SK-N-SH (cell line): ENCODE measurements at regions not wholly inside any gene's neighbourhood (a gene's known extent, or its start where the extent isn't known, plus 50 kb on each side); places are given as distances from the start of the nearest gene placed in this dataset.

Experiments used
- CTCF ChIA-PET: fragments of 300-600, 350-600 bp; formaldehyde crosslinking; extraction: SDS; loops from one replicate; lab custom pipeline; 2021; lab: Yijun Ruan, JAX
- POLR2A ChIA-PET: fragments of 350-600 bp; sonication (Branson Sonifier 250); formaldehyde crosslinking; extraction: SDS; loops from one replicate; lab custom pipeline; 2020; ENCODE audit warnings: antibody characterized with exemption, inconsistent platforms; lab: Yijun Ruan, JAX
- DNase-seq: peaks from one replicate; pipeline ENCODE4 v3.0.0; 2012
- H2AFZ ChIP-seq: fragments of 200-600 bp; sonication (generic); 2 replicates; pipeline ENCODE4 v1.8.1; 2016; ENCODE audit warnings: antibody characterized with exemption, mild to moderate bottlenecking, low read depth
- H3F3A ChIP-seq: fragments of 200-600 bp; sonication (generic); replicated peaks from 2 replicates; pipeline ENCODE3; 2016; ENCODE audit warnings: antibody characterized with exemption, mild to moderate bottlenecking; ENCODE audit not compliant: insufficient read depth
- H3K27ac ChIP-seq, 2 experiments: fragments of 200-500 bp in 1 of 2; fragments of 200-600 bp in 1 of 2; sonication (Bioruptor generic) in 1 of 2; sonication (generic), shearing (Covaris generic) in 1 of 2; 2 replicates each; pipeline versions ENCODE4 v1.5.1 to v1.6.1; 2014 to 2016; ENCODE audit warnings: low read depth in 2 of 2, inconsistent platforms in 1 of 2, low read length in 1 of 2, mild to moderate bottlenecking in 1 of 2, mixed read lengths in 1 of 2
- H3K27me3 ChIP-seq: fragments of 200-600 bp; sonication (generic), shearing (Covaris generic); 2 replicates; pipeline ENCODE4 v1.6.1; 2016; ENCODE audit warnings: mixed run types; ENCODE audit not compliant: insufficient read depth
- H3K36me3 ChIP-seq, 2 experiments: fragments of 200-500 bp in 1 of 2; fragments of 200-600 bp in 1 of 2; sonication (Bioruptor generic) in 1 of 2; sonication (generic) in 1 of 2; replicated peaks in 1 of 2; 2 replicates each; pipeline versions ENCODE3 to v1.5.1; 2014 to 2016; ENCODE audit warnings: low read length in 1 of 2, mild to moderate bottlenecking in 1 of 2; ENCODE audit not compliant: insufficient read depth in 2 of 2, control insufficient read depth in 1 of 2
- H3K4me1 ChIP-seq, 2 experiments: fragments of 200-500 bp in 1 of 2; fragments of 200-600 bp in 1 of 2; sonication (Bioruptor generic) in 1 of 2; sonication (generic), shearing (Covaris generic) in 1 of 2; 2 replicates each; pipeline versions ENCODE4 v1.5.1 to v1.6.1; 2014 to 2016; ENCODE audit warnings: low read depth in 1 of 2, low read length in 1 of 2, mixed run types in 1 of 2; ENCODE audit not compliant: insufficient read depth in 2 of 2, control insufficient read depth in 1 of 2
- H3K4me2 ChIP-seq: fragments of 200-600 bp; sonication (generic), shearing (Covaris generic); 2 replicates; pipeline ENCODE4 v1.6.1; 2017; ENCODE audit warnings: mixed run types
- H3K4me3 ChIP-seq, 2 experiments: fragments of 200-500 bp in 1 of 2; fragments of 200-600 bp in 1 of 2; sonication (Bioruptor generic) in 1 of 2; sonication (generic), shearing (Covaris generic) in 1 of 2; 2 replicates each; pipeline versions ENCODE4 v1.5.1 to v1.8.1; 2014 to 2016; ENCODE audit warnings: low read depth in 2 of 2, inconsistent platforms in 1 of 2, low read length in 1 of 2, mild to moderate bottlenecking in 1 of 2, mixed read lengths in 1 of 2, moderate library complexity in 1 of 2
- H3K79me2 ChIP-seq: fragments of 200-600 bp; sonication (generic); 2 replicates; pipeline ENCODE4 v1.8.1; 2017; ENCODE audit warnings: mild to moderate bottlenecking; ENCODE audit not compliant: insufficient read depth
- H3K9ac ChIP-seq: fragments of 200-600 bp; sonication (generic); 2 replicates; pipeline ENCODE4 v1.6.1; 2017; ENCODE audit warnings: mixed run types
- H3K9me2 ChIP-seq: fragments of 200-600 bp; sonication (generic); 2 replicates; pipeline ENCODE4 v1.6.1; 2017; ENCODE audit warnings: mixed run types
- H3K9me3 ChIP-seq: fragments of 200-600 bp; sonication (generic); 2 replicates; pipeline ENCODE4 v1.6.1; 2017; ENCODE audit warnings: mixed run types, mild to moderate bottlenecking, moderate library complexity
- H4K20me1 ChIP-seq: fragments of 200-600 bp; sonication (generic); 2 replicates; pipeline ENCODE4 v1.6.1; 2017; ENCODE audit warnings: mild to moderate bottlenecking, mixed run types; ENCODE audit not compliant: insufficient read depth
- CHD2 ChIP-seq: fragments of 150-350 bp; IDR thresholded peaks from 2 replicates; pipeline ENCODE4 v1.6.1; 2018; ENCODE audit warnings: low read length; ENCODE audit not compliant: partially characterized antibody
- ELF1 ChIP-seq: IDR thresholded peaks from 2 replicates; pipeline ENCODE4 v1.4.0; 2012
- FOXJ3 ChIP-seq: sonication (generic); formaldehyde crosslinking; IDR thresholded peaks from 2 replicates; pipeline ENCODE4 v1.5.1; 2020; ENCODE audit warnings: mild to moderate bottlenecking, missing genetic modification reagents
- FOXM1 ChIP-seq: IDR thresholded peaks from 2 replicates; pipeline ENCODE4 v1.4.0; 2012; ENCODE audit warnings: low read depth, mild to moderate bottlenecking
- GABPA ChIP-seq: IDR thresholded peaks from 2 replicates; pipeline ENCODE4 v1.4.0; 2012; ENCODE audit warnings: low read depth, mild to moderate bottlenecking
- NFIC ChIP-seq: IDR thresholded peaks from 2 replicates; pipeline ENCODE4 v1.4.0; 2012; ENCODE audit warnings: borderline replicate concordance
- NRF1 ChIP-seq: IDR thresholded peaks from 2 replicates; pipeline ENCODE4 v1.6.1; 2012; ENCODE audit warnings: low read depth, mild to moderate bottlenecking, low read length
- POLR2AphosphoS5 ChIP-seq: IDR thresholded peaks from 2 replicates; pipeline ENCODE4 v1.6.1; 2012; ENCODE audit warnings: low read depth, low read length
- SIN3A ChIP-seq: IDR thresholded peaks from 2 replicates; pipeline ENCODE4 v1.6.1; 2012; ENCODE audit warnings: low read depth, mild to moderate bottlenecking, low read length, moderate library complexity, borderline replicate concordance
- SMC3 ChIP-seq: IDR thresholded peaks from 2 replicates; pipeline ENCODE4 v1.6.1; 2012; ENCODE audit warnings: low read depth, low read length, improper control_type of control experiment
- TAF1 ChIP-seq: IDR thresholded peaks from 2 replicates; pipeline ENCODE4 v1.6.1; 2012; ENCODE audit warnings: low read depth, mild to moderate bottlenecking, low read length, moderate library complexity, borderline replicate concordance
- TEAD4 ChIP-seq: IDR thresholded peaks from 2 replicates; pipeline ENCODE4 v1.4.0; 2012; ENCODE audit warnings: mild to moderate bottlenecking, borderline replicate concordance; ENCODE audit not compliant: insufficient read depth
- WGBS: methylation state at CpG from one replicate; pipeline ENCODE4 v1.1.6; 2017; ENCODE audit warnings: low lambda C conversion rate; 5-methylcytosine and 5-hydroxymethylcytosine counted together
- TF ChIP-seq, protein P1 (sequence below): fragments of 150-350 bp; IDR thresholded peaks from 2 replicates; pipeline ENCODE4 v1.6.1; 2016; ENCODE audit warnings: mild to moderate bottlenecking, low read depth, low read length
- TF ChIP-seq, protein P2 (sequence below): fragments of 150-350 bp; IDR thresholded peaks from 2 replicates; pipeline ENCODE4 v1.6.1; 2017; ENCODE audit warnings: antibody characterized with exemption, low read length, low read depth, borderline replicate concordance
- TF ChIP-seq, protein P3 (sequence below): fragments of 200-600 bp; sonication (generic); IDR thresholded peaks from 2 replicates; pipeline ENCODE4 v1.6.1; 2017; ENCODE audit warnings: antibody characterized with exemption, mild to moderate bottlenecking, moderate library complexity
- TF ChIP-seq, protein P4 (sequence below): IDR thresholded peaks from 2 replicates; pipeline ENCODE4 v1.6.1; 2012; ENCODE audit warnings: mild to moderate bottlenecking, low read depth, low read length, moderate library complexity
- TF ChIP-seq, protein P5 (sequence below): IDR thresholded peaks from 2 replicates; pipeline ENCODE4; 2012
- TF ChIP-seq, protein P6 (sequence below): IDR thresholded peaks from 2 replicates; pipeline ENCODE4 v1.4.0; 2012; ENCODE audit warnings: low read depth
- TF ChIP-seq, protein P7 (sequence below): IDR thresholded peaks from 2 replicates; pipeline ENCODE4 v1.4.0; 2012; ENCODE audit warnings: low read depth, borderline replicate concordance
- TF ChIP-seq, protein P8 (sequence below): IDR thresholded peaks from 2 replicates; pipeline ENCODE4 v1.4.0; 2012; ENCODE audit warnings: low read depth, borderline replicate concordance

DNA sequence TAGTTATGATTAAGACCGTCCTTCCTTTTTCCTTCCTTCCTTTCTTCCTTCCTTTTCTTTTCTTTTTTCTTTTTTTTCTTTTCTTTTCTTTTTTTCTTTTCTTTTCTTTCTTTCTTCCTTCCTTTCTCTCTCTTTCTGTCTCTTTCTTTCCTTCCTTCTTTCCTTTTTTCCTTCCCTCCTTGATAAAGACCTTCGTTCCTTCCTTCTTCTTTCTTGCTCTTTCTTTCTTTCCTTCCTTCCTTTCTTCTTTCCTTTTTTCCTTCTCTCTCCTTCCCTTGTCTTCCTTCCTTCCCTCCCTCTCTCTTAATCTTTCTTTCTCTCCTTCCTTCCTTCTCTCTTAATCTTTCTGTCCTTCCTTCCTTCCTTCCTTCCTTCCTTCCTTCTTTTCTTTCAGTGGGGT, 130.9 kb downstream of the PAPOLA start:
- TF ChIP-seq ELF1 (no peak), SMC3 (no peak), TEAD4 (no peak), TAF1 (no peak), NFIC (no peak), SIN3A (no peak), FOXJ3 (CRISPR knock-in tag) (no peak), CHD2 (no peak), POLR2AphosphoS5 (no peak), FOXM1 (no peak), GABPA (no peak), NRF1 (no peak)
- TF ChIP-seq, protein P1, sequence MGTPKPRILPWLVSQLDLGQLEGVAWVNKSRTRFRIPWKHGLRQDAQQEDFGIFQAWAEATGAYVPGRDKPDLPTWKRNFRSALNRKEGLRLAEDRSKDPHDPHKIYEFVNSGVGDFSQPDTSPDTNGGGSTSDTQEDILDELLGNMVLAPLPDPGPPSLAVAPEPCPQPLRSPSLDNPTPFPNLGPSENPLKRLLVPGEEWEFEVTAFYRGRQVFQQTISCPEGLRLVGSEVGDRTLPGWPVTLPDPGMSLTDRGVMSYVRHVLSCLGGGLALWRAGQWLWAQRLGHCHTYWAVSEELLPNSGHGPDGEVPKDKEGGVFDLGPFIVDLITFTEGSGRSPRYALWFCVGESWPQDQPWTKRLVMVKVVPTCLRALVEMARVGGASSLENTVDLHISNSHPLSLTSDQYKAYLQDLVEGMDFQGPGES = no peak
- TF ChIP-seq, protein P2, sequence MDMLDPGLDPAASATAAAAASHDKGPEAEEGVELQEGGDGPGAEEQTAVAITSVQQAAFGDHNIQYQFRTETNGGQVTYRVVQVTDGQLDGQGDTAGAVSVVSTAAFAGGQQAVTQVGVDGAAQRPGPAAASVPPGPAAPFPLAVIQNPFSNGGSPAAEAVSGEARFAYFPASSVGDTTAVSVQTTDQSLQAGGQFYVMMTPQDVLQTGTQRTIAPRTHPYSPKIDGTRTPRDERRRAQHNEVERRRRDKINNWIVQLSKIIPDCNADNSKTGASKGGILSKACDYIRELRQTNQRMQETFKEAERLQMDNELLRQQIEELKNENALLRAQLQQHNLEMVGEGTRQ = no peak
- TF ChIP-seq, protein P3, sequence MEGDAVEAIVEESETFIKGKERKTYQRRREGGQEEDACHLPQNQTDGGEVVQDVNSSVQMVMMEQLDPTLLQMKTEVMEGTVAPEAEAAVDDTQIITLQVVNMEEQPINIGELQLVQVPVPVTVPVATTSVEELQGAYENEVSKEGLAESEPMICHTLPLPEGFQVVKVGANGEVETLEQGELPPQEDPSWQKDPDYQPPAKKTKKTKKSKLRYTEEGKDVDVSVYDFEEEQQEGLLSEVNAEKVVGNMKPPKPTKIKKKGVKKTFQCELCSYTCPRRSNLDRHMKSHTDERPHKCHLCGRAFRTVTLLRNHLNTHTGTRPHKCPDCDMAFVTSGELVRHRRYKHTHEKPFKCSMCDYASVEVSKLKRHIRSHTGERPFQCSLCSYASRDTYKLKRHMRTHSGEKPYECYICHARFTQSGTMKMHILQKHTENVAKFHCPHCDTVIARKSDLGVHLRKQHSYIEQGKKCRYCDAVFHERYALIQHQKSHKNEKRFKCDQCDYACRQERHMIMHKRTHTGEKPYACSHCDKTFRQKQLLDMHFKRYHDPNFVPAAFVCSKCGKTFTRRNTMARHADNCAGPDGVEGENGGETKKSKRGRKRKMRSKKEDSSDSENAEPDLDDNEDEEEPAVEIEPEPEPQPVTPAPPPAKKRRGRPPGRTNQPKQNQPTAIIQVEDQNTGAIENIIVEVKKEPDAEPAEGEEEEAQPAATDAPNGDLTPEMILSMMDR = no peak
- TF ChIP-seq, protein P4, sequence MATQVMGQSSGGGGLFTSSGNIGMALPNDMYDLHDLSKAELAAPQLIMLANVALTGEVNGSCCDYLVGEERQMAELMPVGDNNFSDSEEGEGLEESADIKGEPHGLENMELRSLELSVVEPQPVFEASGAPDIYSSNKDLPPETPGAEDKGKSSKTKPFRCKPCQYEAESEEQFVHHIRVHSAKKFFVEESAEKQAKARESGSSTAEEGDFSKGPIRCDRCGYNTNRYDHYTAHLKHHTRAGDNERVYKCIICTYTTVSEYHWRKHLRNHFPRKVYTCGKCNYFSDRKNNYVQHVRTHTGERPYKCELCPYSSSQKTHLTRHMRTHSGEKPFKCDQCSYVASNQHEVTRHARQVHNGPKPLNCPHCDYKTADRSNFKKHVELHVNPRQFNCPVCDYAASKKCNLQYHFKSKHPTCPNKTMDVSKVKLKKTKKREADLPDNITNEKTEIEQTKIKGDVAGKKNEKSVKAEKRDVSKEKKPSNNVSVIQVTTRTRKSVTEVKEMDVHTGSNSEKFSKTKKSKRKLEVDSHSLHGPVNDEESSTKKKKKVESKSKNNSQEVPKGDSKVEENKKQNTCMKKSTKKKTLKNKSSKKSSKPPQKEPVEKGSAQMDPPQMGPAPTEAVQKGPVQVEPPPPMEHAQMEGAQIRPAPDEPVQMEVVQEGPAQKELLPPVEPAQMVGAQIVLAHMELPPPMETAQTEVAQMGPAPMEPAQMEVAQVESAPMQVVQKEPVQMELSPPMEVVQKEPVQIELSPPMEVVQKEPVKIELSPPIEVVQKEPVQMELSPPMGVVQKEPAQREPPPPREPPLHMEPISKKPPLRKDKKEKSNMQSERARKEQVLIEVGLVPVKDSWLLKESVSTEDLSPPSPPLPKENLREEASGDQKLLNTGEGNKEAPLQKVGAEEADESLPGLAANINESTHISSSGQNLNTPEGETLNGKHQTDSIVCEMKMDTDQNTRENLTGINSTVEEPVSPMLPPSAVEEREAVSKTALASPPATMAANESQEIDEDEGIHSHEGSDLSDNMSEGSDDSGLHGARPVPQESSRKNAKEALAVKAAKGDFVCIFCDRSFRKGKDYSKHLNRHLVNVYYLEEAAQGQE = no peak
- TF ChIP-seq, protein P5, sequence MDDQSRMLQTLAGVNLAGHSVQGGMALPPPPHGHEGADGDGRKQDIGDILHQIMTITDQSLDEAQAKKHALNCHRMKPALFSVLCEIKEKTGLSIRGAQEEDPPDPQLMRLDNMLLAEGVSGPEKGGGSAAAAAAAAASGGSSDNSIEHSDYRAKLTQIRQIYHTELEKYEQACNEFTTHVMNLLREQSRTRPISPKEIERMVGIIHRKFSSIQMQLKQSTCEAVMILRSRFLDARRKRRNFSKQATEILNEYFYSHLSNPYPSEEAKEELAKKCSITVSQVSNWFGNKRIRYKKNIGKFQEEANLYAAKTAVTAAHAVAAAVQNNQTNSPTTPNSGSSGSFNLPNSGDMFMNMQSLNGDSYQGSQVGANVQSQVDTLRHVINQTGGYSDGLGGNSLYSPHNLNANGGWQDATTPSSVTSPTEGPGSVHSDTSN = no peak
- TF ChIP-seq, protein P6, sequence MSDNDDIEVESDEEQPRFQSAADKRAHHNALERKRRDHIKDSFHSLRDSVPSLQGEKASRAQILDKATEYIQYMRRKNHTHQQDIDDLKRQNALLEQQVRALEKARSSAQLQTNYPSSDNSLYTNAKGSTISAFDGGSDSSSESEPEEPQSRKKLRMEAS = no peak
- TF ChIP-seq, protein P7, sequence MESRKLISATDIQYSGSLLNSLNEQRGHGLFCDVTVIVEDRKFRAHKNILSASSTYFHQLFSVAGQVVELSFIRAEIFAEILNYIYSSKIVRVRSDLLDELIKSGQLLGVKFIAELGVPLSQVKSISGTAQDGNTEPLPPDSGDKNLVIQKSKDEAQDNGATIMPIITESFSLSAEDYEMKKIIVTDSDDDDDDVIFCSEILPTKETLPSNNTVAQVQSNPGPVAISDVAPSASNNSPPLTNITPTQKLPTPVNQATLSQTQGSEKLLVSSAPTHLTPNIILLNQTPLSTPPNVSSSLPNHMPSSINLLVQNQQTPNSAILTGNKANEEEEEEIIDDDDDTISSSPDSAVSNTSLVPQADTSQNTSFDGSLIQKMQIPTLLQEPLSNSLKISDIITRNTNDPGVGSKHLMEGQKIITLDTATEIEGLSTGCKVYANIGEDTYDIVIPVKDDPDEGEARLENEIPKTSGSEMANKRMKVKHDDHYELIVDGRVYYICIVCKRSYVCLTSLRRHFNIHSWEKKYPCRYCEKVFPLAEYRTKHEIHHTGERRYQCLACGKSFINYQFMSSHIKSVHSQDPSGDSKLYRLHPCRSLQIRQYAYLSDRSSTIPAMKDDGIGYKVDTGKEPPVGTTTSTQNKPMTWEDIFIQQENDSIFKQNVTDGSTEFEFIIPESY = no peak
- TF ChIP-seq, protein P8, sequence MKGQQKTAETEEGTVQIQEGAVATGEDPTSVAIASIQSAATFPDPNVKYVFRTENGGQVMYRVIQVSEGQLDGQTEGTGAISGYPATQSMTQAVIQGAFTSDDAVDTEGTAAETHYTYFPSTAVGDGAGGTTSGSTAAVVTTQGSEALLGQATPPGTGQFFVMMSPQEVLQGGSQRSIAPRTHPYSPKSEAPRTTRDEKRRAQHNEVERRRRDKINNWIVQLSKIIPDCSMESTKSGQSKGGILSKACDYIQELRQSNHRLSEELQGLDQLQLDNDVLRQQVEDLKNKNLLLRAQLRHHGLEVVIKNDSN = no peak
- H3K4me3 ChIP-seq = no peak overlapping the region
- H3K9me2 ChIP-seq = no peaks in the 10 kb centered on the region
- ChIA-PET CTCF (no interaction called here), POLR2A (no interaction called here)
- H3K27ac ChIP-seq = no peak overlapping the region
- no peaks in the 10 kb centered on the region for H3F3A ChIP-seq
- H3K9ac ChIP-seq = no peak overlapping the region
- no peaks in the 10 kb centered on the region for H3K36me3 ChIP-seq
- no peaks in the 10 kb centered on the region for H3K27me3 ChIP-seq
- H3K4me2 ChIP-seq = no peak overlapping the region
- peaks cover 0 to 2% of the 10 kb centered on the region in 2 experiments; a peak in 1 of 4 replicates for H3K4me1 ChIP-seq
- H4K20me1 ChIP-seq = no peaks in the 10 kb centered on the region
- no peaks in the 10 kb centered on the region for H3K79me2 ChIP-seq
- no peak overlapping the region for H2AFZ ChIP-seq
- H3K9me3 ChIP-seq = no peaks in the 10 kb centered on the region
- WGBS = 27% methylated on average over 2 of the region's 2 CpGs
- DNase-seq = no peak
